KOPT-K1 (cell line): ENCODE measurements at regions not wholly inside any gene's neighbourhood (a gene's known extent, or its start where the extent isn't known, plus 50 kb on each side); places are given as distances from the start of the nearest gene placed in this dataset.

Source experiments
- H3K27ac ChIP-seq: fragments of 200-600 bp; sonication (generic); 2 replicates; pipeline ENCODE4 v1.5.1; 2016; ENCODE audit warnings: antibody characterized with exemption, mild to moderate bottlenecking, low read depth, low read length; ENCODE audit not compliant: poor library complexity, severe bottlenecking
- H3K36me3 ChIP-seq: fragments of 200-600 bp; sonication (generic); 2 replicates; pipeline ENCODE4 v1.5.1; 2017; ENCODE audit warnings: antibody characterized with exemption, mild to moderate bottlenecking, low read length, moderate library complexity; ENCODE audit not compliant: insufficient read depth
- H3K9me3 ChIP-seq: fragments of 200-600 bp; sonication (generic); 2 replicates; pipeline ENCODE4 v1.5.1; 2017; ENCODE audit warnings: antibody characterized with exemption, low read length, mild to moderate bottlenecking; ENCODE audit not compliant: insufficient read depth, poor library complexity, severe bottlenecking

DNA sequence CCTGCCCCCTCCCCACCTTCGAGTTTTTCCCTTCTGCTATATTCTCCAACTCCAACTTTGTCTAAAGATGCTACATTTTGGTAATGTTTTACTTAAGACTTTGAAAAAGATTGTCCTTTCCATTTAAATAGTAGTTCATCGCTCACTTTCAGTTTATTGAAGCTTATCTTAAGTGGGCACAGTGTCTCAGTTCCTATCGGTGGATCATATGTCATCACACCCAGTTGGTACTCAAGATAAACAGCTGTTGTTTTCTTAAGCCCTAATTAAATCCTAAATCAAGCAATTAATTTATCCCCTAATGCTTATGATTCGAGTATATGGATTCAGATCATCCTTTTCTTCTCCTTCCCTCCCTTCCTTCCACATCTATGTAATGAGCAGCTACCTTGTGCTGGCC lies 210.7 kb downstream of the TLE3 start:
- no peaks in the 10 kb centered on the region for H3K9me3 ChIP-seq
- H3K27ac ChIP-seq, result no peak overlapping the region
- H3K36me3 ChIP-seq, result no peaks in the 10 kb centered on the region

DNA sequence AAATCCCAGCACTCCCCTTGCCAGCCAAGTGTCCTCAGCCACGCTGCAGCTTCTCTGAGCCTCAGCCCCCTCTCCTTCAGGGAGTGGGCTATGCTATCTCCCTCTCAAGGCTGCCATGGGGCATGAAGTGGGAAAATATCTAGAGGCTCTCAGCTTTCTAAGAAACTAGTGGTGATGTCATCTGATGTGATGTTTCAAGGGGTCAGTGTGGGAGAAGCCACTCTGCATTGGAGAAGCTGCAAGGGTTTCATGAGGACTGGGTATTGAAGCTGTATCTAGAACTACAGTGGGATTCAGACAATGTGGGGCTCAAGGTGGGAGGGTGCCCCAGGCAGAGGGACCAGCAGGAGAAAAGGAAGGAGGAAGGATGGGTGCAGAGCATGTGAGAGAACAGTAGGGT lies 210.2 kb downstream of the TLE3 start:
- Histone ChIP-seq H3K36me3 (no peaks in the 10 kb centered on the region), H3K27ac (no peak overlapping the region), H3K9me3 (no peaks in the 10 kb centered on the region)

DNA sequence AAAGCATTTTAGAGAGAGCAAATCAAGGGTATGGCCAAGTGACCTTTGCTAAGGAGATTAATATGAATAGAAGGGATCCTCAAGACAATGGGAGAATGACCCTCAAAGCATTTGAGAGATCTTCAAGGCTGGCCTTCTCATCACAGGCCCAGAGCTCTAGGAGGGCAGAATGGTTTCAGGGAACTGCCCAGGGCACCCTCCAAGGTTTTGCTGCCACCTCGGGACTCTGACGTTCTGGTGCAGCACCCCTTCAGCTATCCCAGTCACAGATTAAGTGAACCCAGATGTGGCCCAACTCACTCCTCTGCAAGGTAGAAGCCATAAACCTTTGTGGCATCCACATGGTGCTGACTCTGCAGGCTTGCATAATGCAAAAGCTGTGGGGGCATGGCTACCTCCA lies 209.3 kb downstream of the TLE3 start:
- no peak overlapping the region for H3K27ac ChIP-seq
- no peaks in the 10 kb centered on the region for H3K9me3 ChIP-seq
- no peaks in the 10 kb centered on the region for H3K36me3 ChIP-seq

DNA sequence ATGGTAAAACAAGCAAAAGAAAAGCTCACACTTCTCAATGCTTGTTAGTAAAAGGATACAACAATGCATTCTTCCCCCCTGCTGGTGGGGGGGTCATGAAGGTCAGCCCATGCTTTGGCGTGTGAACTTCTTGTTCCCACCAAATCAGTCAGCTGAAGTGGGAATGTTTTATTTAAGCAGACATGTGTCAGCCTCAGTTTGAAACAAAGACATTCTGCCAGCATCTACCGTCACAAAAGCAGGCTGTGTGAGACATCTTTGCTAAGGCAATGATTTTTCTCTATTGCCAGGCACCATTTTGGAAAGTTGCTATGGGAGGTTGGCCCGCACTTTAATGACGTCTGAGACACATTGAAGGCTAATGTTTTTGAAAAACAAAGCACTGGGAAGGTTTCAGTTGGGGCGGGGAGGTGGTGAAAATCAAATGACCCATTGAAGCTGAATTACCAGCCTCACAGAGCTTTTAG lies 206.6 kb downstream of the TLE3 start:
- Histone ChIP-seq H3K27ac (no peak overlapping the region), H3K36me3 (no peaks in the 10 kb centered on the region), H3K9me3 (no peaks in the 10 kb centered on the region)

DNA sequence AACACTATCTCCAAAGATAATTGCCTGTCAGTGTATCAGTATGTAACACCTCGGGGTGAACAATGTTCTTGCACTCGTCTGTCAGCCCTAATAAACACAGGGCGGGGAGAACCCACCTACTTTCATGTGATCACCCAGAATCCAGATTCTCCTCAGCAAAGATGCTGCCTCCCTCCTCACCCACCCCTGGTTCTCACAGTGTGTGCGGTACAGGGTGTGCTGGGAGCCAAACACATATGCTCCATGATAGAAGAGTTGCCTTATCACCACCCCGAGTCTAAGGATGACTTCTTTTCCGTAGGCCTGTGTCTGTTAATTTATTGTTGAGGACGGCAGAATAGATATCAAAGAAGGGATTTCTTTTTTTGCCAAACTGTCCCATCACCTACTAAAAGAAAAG lies 206.1 kb downstream of the TLE3 start:
- no peaks in the 10 kb centered on the region for H3K9me3 ChIP-seq
- no peaks in the 10 kb centered on the region for H3K36me3 ChIP-seq
- H3K27ac ChIP-seq, result no peak overlapping the region

DNA sequence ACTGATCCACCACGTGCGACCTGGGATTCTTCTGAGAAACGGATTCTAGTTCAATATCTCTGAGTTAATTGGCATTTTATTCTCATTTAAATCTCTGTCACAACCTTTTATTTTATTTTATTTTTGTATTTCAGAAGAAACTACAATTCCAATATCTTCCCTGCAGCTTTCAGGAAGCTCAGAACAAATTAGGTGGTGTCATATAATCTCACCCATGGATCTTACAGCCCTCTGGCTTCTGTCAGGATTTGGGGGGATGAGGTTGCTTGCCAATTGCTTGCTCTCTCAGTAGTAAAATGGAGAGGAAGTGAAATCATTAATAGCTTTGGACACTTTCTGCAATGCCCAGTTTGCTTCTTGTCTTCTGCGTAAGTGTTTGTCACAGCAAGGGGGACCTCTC lies 205.4 kb downstream of the TLE3 start:
- no peaks in the 10 kb centered on the region for H3K36me3 ChIP-seq

DNA sequence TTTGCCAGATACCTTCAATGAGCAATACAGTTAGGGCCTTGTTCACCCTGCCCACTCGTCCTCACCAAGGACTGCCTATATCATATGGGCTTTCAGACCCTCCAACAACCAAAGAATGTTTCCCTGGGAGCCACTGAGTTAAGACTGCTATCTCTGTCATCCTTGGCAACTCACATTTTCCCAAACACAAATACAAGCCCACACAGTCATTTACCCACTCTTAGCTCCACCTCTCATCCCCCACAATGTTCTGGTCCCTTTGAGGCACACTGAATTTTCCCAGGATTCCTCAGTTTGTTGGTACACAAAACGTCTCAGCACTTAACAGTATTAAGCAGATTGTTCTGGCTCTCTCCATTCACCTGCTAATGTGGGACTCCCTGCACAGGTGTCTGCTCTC lies 204.6 kb downstream of the TLE3 start:
- Histone ChIP-seq H3K9me3 (no peaks in the 10 kb centered on the region), H3K36me3 (no peaks in the 10 kb centered on the region)

More for the DNA sequence above, 205.4 kb downstream of the TLE3 start:
- H3K27ac ChIP-seq, result no peak overlapping the region
- H3K9me3 ChIP-seq, result no peaks in the 10 kb centered on the region

DNA sequence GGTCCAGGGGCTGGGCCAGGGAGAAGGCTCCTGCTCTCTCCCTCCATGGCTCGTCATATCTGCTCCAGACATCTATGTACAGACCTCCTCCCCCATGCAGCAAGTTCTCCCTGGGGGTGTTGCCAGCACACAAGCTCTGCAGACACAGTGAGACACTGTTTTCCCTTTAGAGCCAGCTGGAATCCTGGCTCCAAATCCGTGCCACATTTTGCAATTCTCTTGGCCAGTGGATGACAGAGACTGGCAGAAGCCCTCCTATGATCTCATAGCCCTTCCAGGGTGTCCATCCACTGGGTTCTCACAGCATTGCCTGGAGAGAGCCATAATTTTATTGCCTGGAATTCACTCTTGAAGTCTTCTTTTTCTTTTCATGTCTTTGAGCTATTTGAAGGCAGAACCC lies 203.9 kb downstream of the TLE3 start:
- Histone ChIP-seq H3K36me3 (no peaks in the 10 kb centered on the region), H3K27ac (no peak overlapping the region), H3K9me3 (no peaks in the 10 kb centered on the region)

More for the DNA sequence above, 204.6 kb downstream of the TLE3 start:
- no peak overlapping the region for H3K27ac ChIP-seq

DNA sequence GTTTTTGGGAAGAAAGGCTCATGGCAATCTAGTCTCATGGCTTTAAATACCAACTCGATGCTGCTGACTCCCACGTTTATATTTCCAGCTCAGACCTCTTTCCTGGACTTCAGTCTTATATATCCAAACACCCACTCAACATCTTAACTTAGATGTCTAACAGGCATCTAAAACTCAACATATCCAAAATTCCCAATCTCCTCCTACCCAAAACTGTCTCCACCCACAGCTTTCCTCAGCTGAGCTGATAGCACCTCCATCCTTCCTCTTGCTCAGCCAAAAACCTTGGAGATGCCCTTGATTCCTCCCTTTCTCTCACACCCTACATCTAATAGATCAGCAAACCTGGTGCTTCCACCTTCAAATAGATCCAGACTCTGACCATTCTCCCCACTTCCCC lies 202.5 kb downstream of the TLE3 start:
- no peak overlapping the region for H3K27ac ChIP-seq
- no peaks in the 10 kb centered on the region for H3K9me3 ChIP-seq
- no peaks in the 10 kb centered on the region for H3K36me3 ChIP-seq

DNA sequence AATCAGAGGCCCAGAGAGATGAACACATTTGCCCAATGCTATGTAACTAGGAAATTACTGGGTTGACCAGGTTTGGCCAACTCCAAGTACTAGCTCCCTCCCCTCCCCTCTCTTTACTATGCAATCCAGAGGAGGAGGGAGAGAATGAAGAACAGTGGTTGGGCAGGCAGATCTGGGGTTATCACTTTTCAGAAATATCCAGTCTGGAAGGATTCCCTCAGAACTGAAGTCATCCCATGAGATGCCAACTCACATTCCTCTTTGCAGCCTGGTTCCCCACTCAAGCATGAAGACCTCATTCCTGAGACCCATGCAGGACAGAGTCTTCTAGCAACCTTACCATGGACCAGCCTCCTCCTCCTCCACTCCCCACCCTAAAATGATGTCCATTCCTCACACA lies 201.1 kb downstream of the TLE3 start:
- H3K27ac ChIP-seq, result no peak overlapping the region
- no peaks in the 10 kb centered on the region for H3K36me3 ChIP-seq
- no peaks in the 10 kb centered on the region for H3K9me3 ChIP-seq

DNA sequence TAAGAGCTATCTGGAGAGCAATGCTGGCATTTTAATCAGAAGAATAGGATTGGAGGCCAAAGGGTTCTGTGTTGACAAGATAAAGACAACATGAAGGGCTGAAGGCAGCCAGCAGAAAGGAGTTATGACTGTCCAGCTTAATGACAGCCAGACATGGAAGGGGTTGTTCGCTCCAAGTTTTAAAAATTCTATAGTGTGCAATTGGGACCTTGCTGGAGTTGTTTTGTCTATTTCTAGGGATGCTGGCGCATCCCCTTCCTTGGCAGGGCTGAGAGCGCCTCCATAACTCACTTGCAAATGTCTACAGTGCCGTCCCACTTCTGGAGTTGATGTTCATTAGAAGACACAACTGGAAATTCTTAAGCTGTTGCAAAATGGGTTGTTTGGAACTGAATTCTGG lies 200.7 kb downstream of the TLE3 start:
- Histone ChIP-seq H3K9me3 (no peaks in the 10 kb centered on the region), H3K27ac (no peak overlapping the region), H3K36me3 (no peaks in the 10 kb centered on the region)

DNA sequence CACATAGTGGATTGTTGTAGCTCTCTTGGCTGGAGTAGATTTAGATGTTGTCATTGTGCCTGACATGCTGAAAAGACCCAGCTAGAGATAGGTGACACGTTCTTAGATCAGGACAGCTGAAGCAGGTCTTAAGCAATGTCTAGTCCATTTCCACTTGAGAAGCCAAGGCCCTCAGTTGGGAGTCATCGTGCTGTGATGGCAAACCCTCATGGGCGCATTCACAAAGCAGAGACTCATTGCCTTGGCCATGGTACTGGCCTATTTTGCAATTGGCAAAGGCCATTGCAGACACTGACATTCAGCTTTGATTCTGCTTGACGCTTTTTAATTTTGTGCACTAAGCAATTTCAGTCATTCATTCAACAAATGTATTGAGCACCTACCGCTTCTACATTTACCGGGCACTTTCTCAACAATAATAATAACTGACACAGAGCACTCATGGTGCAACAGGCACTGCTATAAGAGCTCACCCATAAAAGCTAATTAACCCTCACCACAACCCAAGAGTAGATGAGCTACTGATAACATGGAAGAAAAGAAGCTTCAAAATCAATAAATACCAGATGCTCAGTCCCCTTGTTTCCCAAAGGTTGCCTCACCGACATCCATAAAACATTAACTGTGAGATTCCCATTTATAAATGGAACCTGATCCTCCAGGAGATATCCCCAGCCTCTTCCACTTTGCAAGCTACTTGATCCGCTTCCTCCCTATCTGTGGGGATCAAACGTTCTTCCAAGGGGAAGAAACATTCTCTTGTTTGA lies 200.1 kb downstream of the TLE3 start:
- no peaks in the 10 kb centered on the region for H3K36me3 ChIP-seq
- H3K27ac ChIP-seq, result no peak overlapping the region
- H3K9me3 ChIP-seq, result no peaks in the 10 kb centered on the region

DNA sequence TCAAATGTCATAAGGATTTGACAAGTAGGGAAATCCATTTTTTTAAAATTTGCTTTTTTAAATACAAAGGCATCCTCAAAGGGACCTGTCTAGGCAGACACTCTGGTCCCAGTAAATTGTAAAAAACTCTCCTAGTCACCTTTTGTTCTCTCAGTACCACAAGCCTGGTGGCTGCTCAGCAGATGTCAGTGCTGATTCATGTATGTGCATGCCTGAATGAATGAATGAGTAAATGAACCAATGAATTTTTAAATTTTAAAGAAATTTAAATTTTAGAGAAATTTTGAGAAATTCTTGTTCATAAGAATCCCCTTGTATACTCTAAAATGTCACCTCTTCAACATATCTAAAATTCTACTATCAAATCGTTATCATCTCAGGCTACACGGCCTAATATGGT lies 199.5 kb downstream of the TLE3 start:
- H3K36me3 ChIP-seq, result no peaks in the 10 kb centered on the region
- H3K9me3 ChIP-seq, result no peaks in the 10 kb centered on the region
- no peak overlapping the region for H3K27ac ChIP-seq

DNA sequence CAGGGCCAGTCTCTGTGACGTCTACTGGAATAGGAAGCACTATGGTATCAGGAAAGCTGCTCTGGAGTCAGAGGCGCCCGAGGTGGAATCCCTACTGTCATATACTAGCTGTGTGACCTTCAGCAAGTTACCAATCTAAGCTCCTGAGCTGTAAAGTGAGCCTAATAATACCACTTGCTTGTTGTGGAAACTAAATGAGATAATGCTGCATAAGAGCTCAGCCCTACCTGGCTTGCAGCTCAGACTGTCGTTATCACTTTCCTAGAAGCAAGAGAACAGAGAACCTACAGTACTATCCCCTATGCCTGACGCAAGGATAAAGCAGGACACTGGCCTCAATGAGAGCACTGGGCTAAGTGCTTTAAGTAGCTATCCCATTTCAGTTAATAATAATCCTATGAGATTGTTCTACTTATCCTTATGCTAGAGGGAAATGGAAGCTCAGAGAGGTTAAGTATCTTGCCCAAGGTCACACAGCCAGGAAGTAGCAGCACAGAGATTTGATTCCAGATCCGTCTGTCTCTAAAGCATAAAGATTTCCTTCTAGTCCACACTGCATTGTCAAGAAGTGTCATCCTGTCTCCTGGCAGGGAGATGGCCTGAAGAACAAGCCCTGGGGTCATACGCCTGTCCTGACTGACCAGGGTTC lies 195.2 kb downstream of the TLE3 start:
- Histone ChIP-seq H3K27ac (no peak overlapping the region), H3K9me3 (no peaks in the 10 kb centered on the region), H3K36me3 (no peaks in the 10 kb centered on the region)

DNA sequence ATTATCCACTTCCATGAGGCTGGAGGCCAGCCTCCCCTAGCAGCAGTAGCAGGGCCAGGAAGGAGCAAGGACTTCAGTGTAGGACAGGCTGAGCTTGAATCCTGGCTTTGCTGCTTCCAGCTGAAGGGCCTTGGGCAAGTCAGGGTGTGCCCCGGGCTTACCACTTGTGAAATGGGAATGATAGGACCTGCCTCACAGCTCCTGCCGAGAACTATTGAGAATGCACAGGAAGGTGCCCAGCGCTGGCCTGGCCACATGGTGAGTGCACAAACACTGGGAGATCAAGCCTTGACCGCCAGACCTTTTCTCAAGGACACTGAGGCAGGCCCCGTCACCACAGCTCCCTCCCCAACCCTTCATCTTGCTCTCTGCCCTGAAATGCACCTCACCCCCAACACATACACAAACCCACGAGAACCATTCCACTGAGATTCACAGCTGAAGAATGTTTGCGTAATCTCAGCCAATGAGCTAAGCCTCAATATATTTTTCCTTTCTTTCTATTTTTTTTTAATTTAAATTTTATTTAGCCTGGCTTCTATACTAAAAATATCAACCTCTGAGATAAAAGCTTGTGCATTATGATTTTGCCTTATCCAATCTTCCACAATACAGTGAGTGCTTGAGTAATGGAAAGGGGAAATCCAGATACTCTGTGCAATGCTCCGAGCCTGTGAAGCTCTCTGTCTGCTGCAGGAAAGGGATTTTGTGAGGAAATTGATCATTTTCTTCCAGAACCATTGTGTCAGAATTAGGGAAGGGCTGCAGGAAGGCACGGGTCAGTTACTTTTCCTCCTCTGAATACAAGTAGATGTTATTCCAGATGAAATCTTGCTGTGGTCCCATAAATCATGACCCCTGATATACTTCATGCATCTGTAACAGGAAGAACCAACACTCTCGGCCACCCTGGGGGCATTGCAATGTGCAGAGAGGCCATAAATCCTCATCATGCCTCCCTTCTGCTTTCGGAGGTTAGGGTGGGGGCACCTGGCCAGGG lies 193.9 kb downstream of the TLE3 start:
- no peak overlapping the region for H3K27ac ChIP-seq
- H3K9me3 ChIP-seq, result no peaks in the 10 kb centered on the region
- no peaks in the 10 kb centered on the region for H3K36me3 ChIP-seq
